Fibroblast of peridontal ligament (primary cell): ENCODE measurements at regions not wholly inside any gene's neighbourhood (a gene's known extent, or its start where the extent isn't known, plus 50 kb on each side); places are given as distances from the start of the nearest gene placed in this dataset.

Experiments
- DNase-seq: peaks from one replicate; pipeline ENCODE4 v3.0.0-alpha.2; 2010; ENCODE audit errors: extremely low read depth

DNA sequence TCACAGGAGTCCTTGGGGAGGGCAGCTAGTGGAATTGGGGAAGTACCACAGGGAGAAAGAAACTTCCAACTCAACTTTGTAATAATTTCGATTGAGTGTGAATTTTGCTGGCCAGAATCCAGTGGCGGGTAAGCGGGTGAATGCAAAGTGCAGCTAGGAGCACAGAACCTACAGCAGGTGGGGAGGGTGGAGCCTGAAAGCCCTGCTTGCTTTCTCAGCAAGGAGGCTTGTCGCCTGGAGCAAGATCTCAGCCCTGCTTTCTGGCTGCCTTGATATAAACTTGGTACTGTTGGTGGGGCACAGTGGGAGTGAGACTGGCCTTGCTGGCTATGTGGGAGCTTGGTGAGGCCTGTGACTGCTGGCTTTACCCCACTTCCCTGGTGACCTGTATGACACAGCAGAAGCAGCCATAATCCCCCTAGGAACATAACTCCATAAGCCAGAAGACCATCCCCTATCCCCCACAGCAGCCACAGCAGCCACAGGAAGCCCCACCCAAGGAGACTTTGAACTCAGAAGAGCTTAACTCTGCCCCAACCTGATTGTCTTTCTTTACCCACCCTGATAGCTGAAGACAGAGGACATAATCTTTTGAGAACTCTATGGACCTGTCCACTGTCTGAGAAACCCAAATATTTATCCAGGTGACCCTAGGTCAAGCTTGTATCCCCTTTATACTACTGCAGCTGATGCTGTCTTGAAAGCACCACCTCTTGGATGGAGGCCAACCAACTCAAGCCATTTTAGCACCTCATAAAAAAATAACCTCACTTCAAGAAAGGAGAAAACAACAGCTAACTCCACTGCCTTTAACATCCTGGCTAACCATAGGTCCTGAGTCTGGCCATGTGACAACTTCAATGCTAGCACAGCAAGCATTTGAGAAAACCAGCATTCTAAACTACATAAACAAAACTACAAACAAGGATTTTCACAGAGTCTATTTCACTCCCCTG is 87.2 kb upstream of the PDE5A start:
- DNase-seq = no peak

GRCh38 chr4:119709418-119709817 is 80.8 kb upstream of the PDE5A start:
- DNase-seq = no peak

GRCh38 chr4:119707336-119707735 is 78.7 kb upstream of the PDE5A start:
- DNase-seq = no peak

DNA sequence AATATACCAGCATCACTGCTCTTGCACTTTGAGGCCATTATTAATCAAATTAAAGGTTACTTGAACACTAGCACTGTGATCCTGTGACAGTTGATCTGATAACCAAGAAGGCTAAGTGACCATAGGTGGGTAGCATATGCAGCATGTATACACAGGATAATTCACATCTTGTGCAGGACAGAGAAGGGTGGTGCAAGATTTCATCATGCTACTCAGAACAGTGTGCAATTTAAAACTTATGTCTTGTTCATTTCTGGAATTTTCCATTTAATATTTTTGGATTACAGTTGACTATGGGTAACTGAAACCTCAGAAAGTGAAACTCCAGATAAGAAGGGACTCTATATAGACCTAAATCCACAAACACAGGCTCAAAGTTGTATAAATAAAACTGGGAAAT is 78.2 kb upstream of the PDE5A start:
- DNase-seq = no peak

DNA sequence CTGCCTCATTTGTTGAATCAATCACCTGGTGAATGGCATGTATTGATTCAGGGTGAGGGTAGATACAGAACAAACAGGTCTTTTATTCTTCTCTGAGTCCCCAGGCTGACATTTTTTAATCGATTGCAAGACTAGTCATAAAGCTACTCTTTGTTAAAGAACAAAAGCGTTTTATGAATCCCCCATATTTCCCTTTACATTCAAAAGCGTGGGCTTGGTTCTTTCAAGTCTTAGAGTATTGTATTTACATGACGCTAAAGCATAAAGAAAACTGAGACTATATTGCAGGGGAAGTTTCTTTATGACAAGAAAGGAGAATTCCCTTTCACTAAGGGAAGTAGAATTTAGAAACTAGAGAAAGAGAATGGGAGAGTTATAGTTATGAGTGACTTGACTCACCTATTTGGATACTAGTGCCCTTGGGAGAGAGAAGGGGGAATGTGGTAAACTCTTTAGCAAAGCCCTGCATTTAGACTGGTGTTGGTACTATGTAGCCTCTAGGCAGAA is 69.3 kb upstream of the PDE5A start:
- DNase-seq = no peak

DNA sequence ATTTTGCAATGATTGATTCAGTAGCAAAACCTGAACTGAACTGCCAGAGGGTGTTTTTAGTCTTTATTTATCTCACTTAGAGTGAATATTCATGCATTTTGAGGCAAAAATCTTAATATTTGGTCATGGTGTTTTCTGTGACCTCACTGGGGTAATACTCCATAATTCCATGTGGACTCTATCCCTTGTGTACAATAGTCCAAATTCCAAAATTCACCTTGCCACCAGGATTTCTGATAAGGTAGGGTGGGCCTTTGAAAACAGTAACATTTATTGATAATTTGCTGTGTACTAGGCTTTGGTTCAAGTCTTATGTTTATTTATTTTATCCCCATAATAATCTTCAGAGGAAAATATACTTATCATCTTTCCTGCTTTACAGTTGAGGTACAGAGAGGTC is 68.4 kb upstream of the PDE5A start:
- no peak for DNase-seq

- DNase-seq = no peak
Observed at GRCh38 chr4:119695216-119695615, 66.6 kb upstream of the PDE5A start.

GRCh38 chr4:119693126-119693525 is 64.5 kb upstream of the PDE5A start:
- DNase-seq = peak; percentile 87

DNA sequence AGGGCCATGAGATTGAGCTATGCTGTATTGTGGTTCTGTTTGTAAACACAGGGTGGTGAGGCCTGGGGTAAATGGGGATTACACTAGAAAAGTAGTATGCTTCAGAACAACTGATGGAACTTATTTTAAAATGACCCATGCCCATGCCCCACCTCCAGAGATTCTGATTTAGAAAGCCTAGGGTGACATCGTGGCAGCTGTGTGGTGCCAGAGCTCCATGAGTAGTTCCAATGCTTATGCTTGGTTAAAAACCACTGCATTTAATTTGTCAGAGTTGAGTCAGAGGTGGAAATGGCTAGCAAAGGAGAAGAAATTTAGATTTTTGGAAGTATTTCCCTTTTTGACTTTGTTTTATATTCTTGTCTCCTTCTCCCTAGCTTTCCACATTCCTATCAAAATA is 63.4 kb upstream of the PDE5A start:
- DNase-seq = peak; percentile 82

- DNase-seq = no peak
Observed at GRCh38 chr4:119690871-119691270, 62.3 kb upstream of the PDE5A start.

- DNase-seq = no peak
Observed at GRCh38 chr4:119688446-119688845, 59.8 kb upstream of the PDE5A start.

- no peak for DNase-seq
Observed at GRCh38 chr4:119684463-119684862, 55.9 kb upstream of the PDE5A start.

GRCh38 chr4:119683518-119683917 is 54.9 kb upstream of the PDE5A start:
- DNase-seq = peak; percentile 71

DNA sequence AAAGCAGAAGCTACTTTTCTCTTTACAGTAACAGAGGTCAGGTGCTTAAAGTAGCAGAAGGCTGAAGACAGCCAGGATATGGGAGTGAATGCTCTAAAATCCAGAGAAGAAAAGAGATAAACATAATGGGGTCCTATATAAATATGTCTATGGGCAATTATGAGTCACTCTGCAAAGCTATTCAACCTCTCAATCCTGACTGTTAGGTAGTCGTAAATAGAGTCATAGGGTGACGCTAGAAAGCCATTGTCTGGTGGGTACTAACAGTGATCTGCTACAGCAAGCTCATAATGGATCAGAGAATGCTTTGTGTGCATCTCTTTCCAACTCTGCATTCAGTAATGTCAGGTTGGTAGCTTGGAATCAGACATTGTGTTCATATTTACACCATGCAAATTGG is 53.5 kb upstream of the PDE5A start:
- DNase-seq = no peak

DNA sequence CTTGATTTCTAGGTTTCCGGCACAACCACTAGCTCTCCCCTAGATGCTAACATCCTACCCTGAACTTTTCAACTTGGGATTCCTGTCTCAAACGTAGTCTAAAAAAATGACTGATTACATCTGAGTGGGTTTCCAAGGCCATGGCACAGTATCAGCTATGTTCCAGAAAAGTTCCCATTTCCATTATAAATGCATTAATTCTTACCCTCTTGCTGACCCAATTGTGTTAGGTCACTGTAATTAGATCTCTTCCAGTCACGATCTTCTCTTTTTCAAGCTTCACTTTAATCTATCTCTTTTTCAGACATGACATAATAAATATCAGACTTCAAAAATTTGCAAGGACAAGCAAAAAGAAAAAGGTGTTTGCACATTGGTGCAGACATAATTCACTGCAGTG is 50.6 kb upstream of the PDE5A start:
- no peak for DNase-seq

DNA sequence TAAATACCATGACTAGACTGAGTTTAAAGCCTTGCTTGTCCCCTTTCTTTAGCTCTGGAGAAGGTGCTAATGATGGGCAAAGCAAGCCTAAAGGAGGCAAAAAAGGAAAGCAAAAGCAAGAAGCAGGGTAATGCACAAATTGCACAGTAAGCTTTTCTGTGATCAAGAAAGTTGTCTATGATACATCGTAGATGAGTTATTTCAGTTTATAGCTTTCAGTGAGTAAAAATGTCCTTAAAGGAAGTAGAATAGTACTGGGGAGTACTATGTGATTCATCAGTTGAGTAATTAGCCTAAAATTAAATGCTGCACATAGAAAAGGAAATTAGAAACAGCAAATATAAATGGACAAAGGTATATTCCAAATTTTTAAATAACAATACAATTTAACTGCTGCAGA is 50.2 kb upstream of the PDE5A start:
- peak; percentile 30 for DNase-seq
